ENCODE measurements at regions not wholly inside any gene's neighbourhood (a gene's known extent, or its start where the extent isn't known, plus 50 kb on each side); places are given as distances from the start of the nearest gene placed in this dataset.

DNA sequence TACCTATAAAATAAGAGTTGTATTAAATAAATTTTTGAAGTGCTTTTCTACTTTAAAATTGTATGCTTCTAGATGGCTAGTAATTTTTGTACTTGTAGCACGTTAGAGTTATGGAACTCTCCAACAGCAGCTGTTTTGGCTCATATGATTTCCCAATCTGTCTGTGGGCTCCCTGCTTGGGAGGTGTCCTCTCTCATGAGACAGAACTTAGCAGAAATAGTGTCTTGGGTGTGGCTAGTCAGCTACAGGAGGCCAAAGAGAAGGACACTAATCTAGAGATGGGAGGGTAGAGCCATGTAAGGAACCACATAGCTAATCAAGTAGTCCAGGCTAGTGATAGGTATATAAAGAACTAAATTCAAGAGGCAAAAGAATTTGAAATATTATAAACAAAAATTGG is 78.4 kb upstream of the DAB2 start:
- H3K9me3 ChIP-seq = no peaks in the 10 kb centered on the region
- no peaks in the 10 kb centered on the region for H3K4me1 ChIP-seq
- no peak overlapping the region for H3K4me3 ChIP-seq
- DNase-seq (ENCODE audit: low spot score in 2 of 2) = no peak
- in situ Hi-C loops (cut with MboI; ENCODE audit: low sequenced_read_pairs) = no loop called here
- H3K36me3 ChIP-seq (replicated peaks) = no peaks in the 10 kb centered on the region
- H3K27me3 ChIP-seq (ENCODE audit: low read depth) = no peaks in the 10 kb centered on the region

DNA sequence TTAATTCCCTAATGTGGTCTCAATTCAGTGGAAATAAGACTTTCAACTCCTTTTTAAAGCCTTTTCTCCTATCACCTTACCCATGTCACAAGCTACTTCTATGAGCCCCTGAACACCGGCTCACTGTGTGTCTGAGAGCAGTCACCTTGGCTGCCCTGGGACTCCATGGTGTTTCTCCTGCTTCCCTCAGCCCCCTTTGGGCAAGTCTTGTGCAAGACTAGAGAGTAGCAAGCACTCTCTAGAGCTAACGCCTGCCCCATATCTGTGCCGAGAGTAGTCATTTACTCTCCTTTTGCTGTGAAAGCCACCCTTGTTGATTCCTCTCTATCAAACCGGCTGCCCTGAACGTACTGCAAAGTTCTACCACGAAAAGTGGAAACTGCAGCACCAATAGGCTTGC is 77.9 kb upstream of the DAB2 start:
- Histone ChIP-seq H3K4me1 (no peaks in the 10 kb centered on the region), H3K27me3 (ENCODE audit: low read depth) (no peaks in the 10 kb centered on the region)
- in situ Hi-C loops (cut with MboI; ENCODE audit: low sequenced_read_pairs) = no loop called here

DNA sequence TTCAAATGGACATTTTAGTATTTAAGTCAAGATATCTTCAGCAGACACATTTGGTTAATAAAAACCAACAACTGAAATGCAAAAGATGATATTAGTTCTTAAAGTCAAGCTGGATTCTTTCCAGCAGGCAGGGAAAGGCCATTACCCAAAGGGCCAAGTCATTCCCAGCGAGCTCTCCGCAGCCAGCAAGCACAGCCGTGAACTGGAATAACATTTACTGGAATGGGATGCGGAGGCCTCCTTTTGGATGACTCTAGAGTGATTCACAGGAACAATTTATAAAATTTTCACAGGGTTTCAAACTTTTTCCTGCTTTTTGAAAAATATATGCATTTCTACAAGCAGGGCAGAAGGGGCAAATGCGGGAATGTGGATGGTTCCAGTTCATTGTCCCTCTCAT is 76.6 kb upstream of the DAB2 start:
- Histone ChIP-seq H3K4me3 (no peak overlapping the region), H3K9me3 (no peaks in the 10 kb centered on the region), H3K27me3 (ENCODE audit: low read depth) (no peaks in the 10 kb centered on the region), H3K36me3 (replicated peaks) (no peaks in the 10 kb centered on the region), H3K4me1 (no peaks in the 10 kb centered on the region)
- in situ Hi-C loops (cut with MboI; ENCODE audit: low sequenced_read_pairs) = no loop called here
- DNase-seq (ENCODE audit: low spot score in 2 of 2) = no peak

More for the DNA sequence above, 77.9 kb upstream of the DAB2 start:
- H3K4me3 ChIP-seq = no peak overlapping the region
- DNase-seq (ENCODE audit: low spot score in 2 of 2) = no peak
- H3K9me3 ChIP-seq = no peaks in the 10 kb centered on the region
- no peaks in the 10 kb centered on the region for H3K36me3 ChIP-seq (replicated peaks)

DNA sequence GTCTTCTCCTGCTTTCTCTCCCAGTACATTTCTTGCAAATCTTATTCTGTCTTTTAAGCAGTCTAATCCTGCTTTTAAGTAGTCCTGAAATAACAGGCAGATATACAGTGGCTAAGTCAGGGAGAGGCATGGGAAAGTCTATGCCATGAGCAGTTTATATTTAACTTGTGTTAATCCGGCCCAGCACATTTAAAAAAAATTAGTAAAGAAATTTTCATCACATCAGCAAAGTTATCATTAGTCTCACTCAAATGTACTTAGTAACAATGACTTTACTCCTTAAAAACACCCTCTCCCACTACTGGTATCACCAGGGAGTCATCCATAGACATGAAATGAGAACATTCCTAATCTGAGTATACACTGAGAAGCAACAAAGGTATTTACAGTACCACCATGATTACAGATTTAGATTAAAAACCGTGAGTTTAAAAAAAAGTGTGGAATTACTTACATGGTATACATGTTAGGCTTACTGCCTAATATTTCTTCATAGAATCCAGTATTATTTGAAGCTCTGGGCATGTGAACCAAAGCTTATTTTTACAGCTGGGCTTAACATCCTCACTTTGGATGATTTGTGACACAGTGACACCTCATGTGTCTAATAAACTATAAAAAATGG is 75.9 kb upstream of the DAB2 start:
- no peak for DNase-seq (ENCODE audit: low spot score in 2 of 2)
- no peaks in the 10 kb centered on the region for H3K4me1 ChIP-seq

DNA sequence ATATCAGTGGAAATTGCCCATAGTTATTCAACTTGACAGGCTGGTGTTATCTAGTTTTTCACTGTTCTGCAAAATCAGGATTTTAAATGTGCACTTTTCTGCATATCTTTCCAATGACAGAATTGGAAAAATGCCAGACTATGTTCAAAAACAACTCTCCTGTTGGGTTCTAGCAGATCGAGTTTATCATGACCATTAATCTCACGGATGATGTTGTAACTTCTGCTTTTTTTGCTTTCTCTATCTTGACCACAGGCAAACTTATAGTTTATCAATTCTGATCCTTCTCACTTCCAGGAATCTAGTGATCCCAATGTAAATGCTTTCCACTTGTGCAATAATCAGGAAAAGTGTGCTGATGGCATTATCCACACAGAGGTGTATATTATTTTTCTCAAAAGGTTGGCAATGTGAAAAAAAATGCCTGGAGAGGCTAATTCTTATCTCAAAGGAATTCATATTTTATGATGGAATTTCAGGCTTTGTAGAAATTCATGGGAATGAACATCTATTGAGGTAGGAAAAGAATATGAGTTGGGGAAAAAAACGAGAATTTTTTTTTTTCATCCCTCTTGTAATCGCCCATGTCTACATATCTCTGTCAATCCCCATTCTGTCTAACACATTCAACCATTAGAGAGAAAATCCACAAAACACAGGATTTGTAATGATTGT is 73.6 kb upstream of the DAB2 start:
- no peaks in the 10 kb centered on the region for H3K4me1 ChIP-seq
- DNase-seq (ENCODE audit: low spot score in 2 of 2) = no peak
- H3K36me3 ChIP-seq (replicated peaks) = no peaks in the 10 kb centered on the region
- in situ Hi-C loops (cut with MboI; ENCODE audit: low sequenced_read_pairs) = no loop called here
- no peaks in the 10 kb centered on the region for H3K27me3 ChIP-seq (ENCODE audit: low read depth)
- no peaks in the 10 kb centered on the region for H3K9me3 ChIP-seq
- no peak overlapping the region for H3K4me3 ChIP-seq

More for the DNA sequence above, 75.9 kb upstream of the DAB2 start:
- no peak overlapping the region for H3K4me3 ChIP-seq
- in situ Hi-C loops (cut with MboI; ENCODE audit: low sequenced_read_pairs) = no loop called here
- H3K36me3 ChIP-seq (replicated peaks) = no peaks in the 10 kb centered on the region
- no peaks in the 10 kb centered on the region for H3K27me3 ChIP-seq (ENCODE audit: low read depth)
- H3K9me3 ChIP-seq = no peaks in the 10 kb centered on the region

DNA sequence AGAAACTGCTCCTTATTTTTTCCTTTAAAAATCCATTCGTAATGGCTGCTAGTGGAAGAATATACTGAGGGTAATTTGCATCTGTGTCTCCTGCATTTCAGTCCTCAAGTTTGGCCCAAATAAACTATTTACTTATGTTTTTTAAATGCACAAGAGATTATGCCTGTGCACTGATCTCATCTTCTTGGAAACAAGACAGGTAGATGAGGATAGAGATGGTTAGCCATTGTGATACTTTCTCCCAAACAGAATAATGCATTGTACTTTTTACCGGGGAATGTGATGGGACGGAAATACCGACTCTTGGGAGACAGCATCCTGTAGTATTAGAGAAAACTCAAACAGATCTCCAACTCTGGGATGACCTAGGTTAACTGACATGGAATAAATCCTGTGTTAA is 72.5 kb upstream of the DAB2 start:
- H3K9me3 ChIP-seq = no peaks in the 10 kb centered on the region
- H3K36me3 ChIP-seq (replicated peaks) = no peaks in the 10 kb centered on the region
- no peaks in the 10 kb centered on the region for H3K4me1 ChIP-seq
- H3K4me3 ChIP-seq = no peak overlapping the region
- in situ Hi-C loops (cut with MboI; ENCODE audit: low sequenced_read_pairs) = no loop called here
- no peak for DNase-seq (ENCODE audit: low spot score in 2 of 2)
- H3K27me3 ChIP-seq (ENCODE audit: low read depth) = no peaks in the 10 kb centered on the region

DNA sequence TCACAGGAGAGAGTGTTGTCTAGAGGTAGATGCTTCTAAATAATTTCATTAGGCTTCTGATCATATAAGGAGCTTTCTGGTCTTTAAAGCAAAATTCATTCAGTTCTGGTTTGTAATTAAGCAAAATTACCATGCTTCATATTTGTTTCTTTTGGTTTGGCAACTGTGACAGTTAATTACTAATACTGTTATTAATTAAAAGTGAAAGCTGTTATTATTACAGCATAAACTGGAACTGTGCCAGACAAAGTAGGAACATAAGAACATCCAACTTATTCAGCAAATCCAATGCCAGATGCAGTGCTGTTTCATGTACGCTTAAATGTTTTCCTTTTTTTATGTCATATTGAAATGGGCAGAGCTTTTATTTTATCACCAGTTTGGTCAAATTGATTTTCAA is 70.4 kb upstream of the DAB2 start:
- Histone ChIP-seq H3K4me3 (no peak overlapping the region), H3K4me1 (no peaks in the 10 kb centered on the region), H3K9me3 (no peaks in the 10 kb centered on the region), H3K36me3 (replicated peaks) (no peaks in the 10 kb centered on the region), H3K27me3 (ENCODE audit: low read depth) (no peaks in the 10 kb centered on the region)
- in situ Hi-C loops (cut with MboI; ENCODE audit: low sequenced_read_pairs) = no loop called here
- no peak for DNase-seq (ENCODE audit: low spot score in 2 of 2)

DNA sequence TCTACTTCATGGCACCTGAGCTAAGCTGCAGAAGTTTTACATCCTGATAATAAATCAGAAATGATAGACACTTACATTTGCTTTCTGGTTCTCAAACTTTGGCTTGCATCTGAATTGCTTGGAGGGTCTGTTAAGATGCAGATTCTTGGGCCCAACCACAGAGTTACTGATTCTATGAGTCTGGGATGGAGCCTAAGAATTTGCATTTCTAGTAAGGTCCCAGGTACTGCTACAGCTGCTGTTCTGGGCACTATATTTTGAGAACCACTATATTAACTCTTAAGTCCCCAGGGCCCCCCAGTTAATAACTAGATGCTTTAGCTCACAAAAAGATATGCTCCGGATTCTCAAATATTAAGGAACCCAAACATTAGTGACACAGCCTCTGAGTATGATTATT is 69.8 kb upstream of the DAB2 start:
- in situ Hi-C loops (cut with MboI; ENCODE audit: low sequenced_read_pairs) = no loop called here
- Histone ChIP-seq H3K9me3 (no peaks in the 10 kb centered on the region), H3K4me3 (no peak overlapping the region), H3K27me3 (ENCODE audit: low read depth) (no peaks in the 10 kb centered on the region), H3K36me3 (replicated peaks) (no peaks in the 10 kb centered on the region), H3K4me1 (no peaks in the 10 kb centered on the region)
- DNase-seq (ENCODE audit: low spot score in 2 of 2) = no peak

DNA sequence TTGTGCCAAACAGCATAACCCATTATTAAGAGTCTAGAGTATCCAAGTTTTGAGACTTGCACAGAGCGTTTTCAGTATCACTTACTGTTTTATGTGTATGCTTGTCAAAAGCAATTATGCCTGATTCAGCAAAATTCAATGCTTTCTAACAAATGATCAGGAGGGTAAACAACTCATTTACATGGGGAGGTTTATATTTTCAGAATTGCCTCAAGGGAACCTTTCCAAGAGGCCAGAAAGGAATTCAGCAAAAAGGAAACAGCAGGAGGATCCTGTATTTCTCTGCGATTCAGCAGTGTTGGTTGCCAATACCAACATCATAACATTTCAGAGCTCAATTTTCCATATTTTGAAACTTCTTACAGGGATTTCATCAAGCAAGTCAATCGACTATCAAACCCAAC is 69.3 kb upstream of the DAB2 start:
- no peaks in the 10 kb centered on the region for H3K27me3 ChIP-seq (ENCODE audit: low read depth)
- no peak for DNase-seq (ENCODE audit: low spot score in 2 of 2)
- H3K36me3 ChIP-seq (replicated peaks) = no peaks in the 10 kb centered on the region
- no peaks in the 10 kb centered on the region for H3K9me3 ChIP-seq
- in situ Hi-C loops (cut with MboI; ENCODE audit: low sequenced_read_pairs) = no loop called here
- no peaks in the 10 kb centered on the region for H3K4me1 ChIP-seq
- H3K4me3 ChIP-seq = no peak overlapping the region

DNA sequence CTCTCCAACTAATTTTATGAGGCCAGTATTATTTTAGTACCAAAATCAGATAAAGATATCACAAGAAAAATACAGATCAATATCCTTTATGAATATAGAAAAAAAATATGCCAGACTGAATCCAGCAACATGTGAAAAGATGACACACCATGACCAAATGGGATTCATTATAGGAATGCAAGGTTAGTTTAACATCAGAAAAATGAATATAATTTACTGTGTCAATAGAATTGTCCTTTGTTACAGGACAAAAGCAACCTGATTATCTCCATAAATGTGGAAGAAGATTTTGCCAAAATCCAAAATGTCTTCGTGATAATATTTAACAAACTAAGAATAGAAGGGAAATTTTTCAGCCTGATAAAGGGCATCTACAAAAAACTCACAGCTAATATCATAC is 66.4 kb upstream of the DAB2 start:
- H3K4me1 ChIP-seq = no peaks in the 10 kb centered on the region
- no peak overlapping the region for H3K4me3 ChIP-seq
- no peak for DNase-seq (ENCODE audit: low spot score in 2 of 2)
- no peaks in the 10 kb centered on the region for H3K9me3 ChIP-seq
- in situ Hi-C loops (cut with MboI; ENCODE audit: low sequenced_read_pairs) = no loop called here
- H3K36me3 ChIP-seq (replicated peaks) = no peaks in the 10 kb centered on the region
- no peaks in the 10 kb centered on the region for H3K27me3 ChIP-seq (ENCODE audit: low read depth)

DNA sequence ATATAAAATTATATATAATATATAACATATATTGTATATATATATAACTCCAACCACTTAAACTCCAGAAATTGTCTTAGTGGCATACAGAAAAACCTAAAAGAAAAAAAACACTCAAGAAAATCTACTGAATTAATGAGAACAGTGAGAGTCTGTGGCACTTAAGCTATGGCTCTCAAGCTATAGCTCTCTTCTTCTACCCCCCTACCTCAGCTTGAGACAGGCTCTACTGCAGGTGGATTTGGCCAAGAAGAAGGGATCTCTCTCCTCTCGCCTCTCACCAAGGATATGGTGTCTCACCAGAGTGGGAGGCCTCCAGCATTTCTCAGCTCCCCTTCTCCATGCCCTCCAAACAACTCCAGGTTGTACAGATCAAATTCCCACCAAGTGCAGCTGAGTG is 64.5 kb upstream of the DAB2 start:
- DNase-seq (ENCODE audit: low spot score in 2 of 2) = no peak
- Histone ChIP-seq H3K27me3 (ENCODE audit: low read depth) (no peaks in the 10 kb centered on the region), H3K9me3 (no peaks in the 10 kb centered on the region), H3K4me1 (peaks cover 7% of the 10 kb centered on the region), H3K4me3 (no peak overlapping the region), H3K36me3 (replicated peaks) (no peaks in the 10 kb centered on the region)
- in situ Hi-C loops (cut with MboI; ENCODE audit: low sequenced_read_pairs) = no loop called here

DNA sequence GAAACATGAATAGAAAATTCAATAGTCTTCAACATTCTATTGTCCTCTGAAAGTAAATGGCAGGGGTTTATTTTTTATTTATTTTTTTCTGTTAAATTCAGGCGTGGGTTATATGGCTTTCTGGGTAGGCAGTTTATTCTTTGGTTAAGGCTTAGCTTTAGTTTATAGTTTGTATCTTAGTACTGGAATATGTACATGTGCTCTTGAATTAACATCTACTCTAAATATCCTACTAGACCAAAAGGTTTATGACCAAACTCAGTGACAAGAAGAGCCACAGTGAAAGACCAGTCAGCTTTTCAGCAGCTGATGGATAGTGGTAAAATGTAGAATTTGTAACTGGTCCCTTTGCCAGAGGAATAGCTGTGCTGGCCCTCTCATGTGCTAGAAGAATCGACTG is 62.0 kb upstream of the DAB2 start:
- Histone ChIP-seq H3K36me3 (replicated peaks) (no peaks in the 10 kb centered on the region), H3K4me3 (no peak overlapping the region), H3K9me3 (no peaks in the 10 kb centered on the region), H3K4me1 (peaks cover 7% of the 10 kb centered on the region), H3K27me3 (ENCODE audit: low read depth) (peaks cover 2% of the 10 kb centered on the region; the same call in 1 of the 2 replicates)
- no peak for DNase-seq (ENCODE audit: low spot score in 2 of 2)
- in situ Hi-C loops (cut with MboI; ENCODE audit: low sequenced_read_pairs) = no loop called here

DNA sequence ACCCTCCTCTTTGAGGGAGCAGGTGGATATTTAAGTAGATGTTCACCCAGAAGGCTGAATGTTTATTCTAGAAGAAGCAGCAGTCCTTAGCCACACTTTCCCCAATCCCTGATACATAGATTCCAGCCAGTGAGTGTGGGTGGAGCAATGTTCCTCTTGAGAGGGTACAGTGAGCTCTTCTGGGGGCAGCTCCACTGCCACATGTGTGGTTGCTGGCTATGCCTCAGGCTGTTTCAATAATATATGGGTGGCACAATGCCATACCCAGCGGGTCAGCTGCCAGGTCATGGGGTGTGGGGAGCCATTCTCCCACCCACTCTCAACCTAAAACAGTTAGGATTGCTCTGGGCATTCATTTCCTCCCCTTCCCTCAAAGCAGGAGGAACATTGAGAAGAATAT is 61.6 kb upstream of the DAB2 start:
- in situ Hi-C loops (cut with MboI; ENCODE audit: low sequenced_read_pairs) = no loop called here
- no peak overlapping the region for H3K4me3 ChIP-seq
- DNase-seq (ENCODE audit: low spot score in 2 of 2) = no peak
- peaks cover 2% of the 10 kb centered on the region; the same call in 1 of the 2 replicates for H3K27me3 ChIP-seq (ENCODE audit: low read depth)
- no peaks in the 10 kb centered on the region for H3K36me3 ChIP-seq (replicated peaks)
- peaks cover 7% of the 10 kb centered on the region for H3K4me1 ChIP-seq
- H3K9me3 ChIP-seq = no peaks in the 10 kb centered on the region

DNA sequence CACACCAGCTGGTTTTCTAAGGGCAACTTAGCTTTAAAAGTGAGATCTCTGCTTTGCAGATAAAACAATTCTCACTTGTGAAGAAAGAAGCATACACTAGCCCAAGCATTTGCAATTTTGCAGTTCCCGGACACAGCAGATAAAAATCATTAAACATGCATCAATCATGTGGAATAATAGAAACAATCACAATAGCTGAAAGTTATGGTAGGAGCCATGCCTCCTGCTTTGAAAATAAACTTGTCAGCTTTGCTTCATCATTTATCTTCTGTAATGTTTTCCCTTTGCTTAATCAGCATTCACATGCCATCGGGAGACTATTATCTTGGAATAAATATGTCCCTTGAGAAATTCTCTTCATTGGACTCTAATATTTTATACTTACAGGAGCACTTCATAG is 60.3 kb upstream of the DAB2 start:
- no peak overlapping the region for H3K4me3 ChIP-seq
- DNase-seq (ENCODE audit: low spot score in 2 of 2) = no peak

DNA sequence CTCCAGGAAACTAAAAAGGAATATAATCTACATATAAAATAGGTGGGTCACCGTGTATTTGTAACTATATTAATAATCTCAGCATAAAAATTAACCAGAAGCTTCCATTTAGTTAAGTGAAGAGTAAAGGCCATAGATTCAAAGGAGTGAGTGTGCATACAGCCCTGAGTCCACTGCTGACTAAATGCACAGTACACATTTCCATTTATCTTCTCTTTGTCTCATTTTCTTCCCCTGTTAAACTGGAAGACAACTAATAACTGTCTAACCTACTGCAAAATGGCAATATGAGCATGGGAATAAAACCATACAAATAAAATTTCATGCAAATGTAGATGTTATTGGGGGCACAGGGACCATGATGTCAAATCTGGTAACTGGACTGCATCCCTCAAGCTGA is 59.9 kb upstream of the DAB2 start:
- Histone ChIP-seq H3K4me1 (peaks cover 7% of the 10 kb centered on the region), H3K9me3 (no peaks in the 10 kb centered on the region), H3K36me3 (replicated peaks) (no peaks in the 10 kb centered on the region), H3K27me3 (ENCODE audit: low read depth) (peaks cover 3% of the 10 kb centered on the region), H3K4me3 (no peak overlapping the region)
- in situ Hi-C loops (cut with MboI; ENCODE audit: low sequenced_read_pairs) = no loop called here
- no peak for DNase-seq (ENCODE audit: low spot score in 2 of 2)

More for the DNA sequence above, 60.3 kb upstream of the DAB2 start:
- peaks cover 2% of the 10 kb centered on the region; the same call in 1 of the 2 replicates for H3K27me3 ChIP-seq (ENCODE audit: low read depth)
- in situ Hi-C loops (cut with MboI; ENCODE audit: low sequenced_read_pairs) = no loop called here
- H3K9me3 ChIP-seq = no peaks in the 10 kb centered on the region
- no peaks in the 10 kb centered on the region for H3K36me3 ChIP-seq (replicated peaks)
- peaks cover 7% of the 10 kb centered on the region for H3K4me1 ChIP-seq

All from HAP-1 (cell line).